ENCODE measurements at regions not wholly inside any gene's neighbourhood (a gene's known extent, or its start where the extent isn't known, plus 50 kb on each side); places are given as distances from the start of the nearest gene placed in this dataset.

GRCh38 chr4:84441758-84442377 is 57.2 kb downstream of the NKX6-1 start:
- DNase-seq: no peak
- H3K4me1 ChIP-seq: no peaks in the 10 kb centered on the region
- no peak overlapping the region for H3K4me3 ChIP-seq
- no peak overlapping the region for H3K27ac ChIP-seq
- H3K9me3 ChIP-seq: no peaks in the 10 kb centered on the region
- H3K27me3 ChIP-seq: peaks cover 0 to 4% of the 10 kb centered on the region in 2 donors
- H3K36me3 ChIP-seq: no peaks in the 10 kb centered on the region
- no peak for TF ChIP-seq CTCF (IDR thresholded peaks at IDR 0.05)
- intact Hi-C loops (cut with DNase I; ENCODE audit: low total_unique reads): no loop called here

DNA sequence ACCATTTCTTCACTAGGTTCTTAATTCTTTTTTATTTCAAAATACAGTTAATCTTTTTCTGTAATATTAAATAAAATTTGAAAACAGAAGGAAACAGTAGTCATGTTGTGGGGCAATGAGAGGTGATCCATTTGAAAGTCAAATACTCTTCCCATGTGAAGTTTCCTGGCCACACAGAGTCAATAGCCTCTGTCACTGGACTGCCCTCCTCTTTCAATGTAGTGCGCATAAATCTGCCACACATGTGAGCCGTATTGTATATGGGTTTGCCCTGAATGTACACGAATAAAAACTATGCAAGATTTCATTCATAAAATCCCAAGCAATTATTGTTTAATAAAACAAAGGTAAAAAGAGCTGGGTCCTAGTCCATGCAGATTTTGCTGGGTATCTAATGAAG is 59.1 kb downstream of the NKX6-1 start:
- Histone ChIP-seq H3K4me3 (no peak overlapping the region), H3K9me3 (no peaks in the 10 kb centered on the region), H3K4me1 (no peaks in the 10 kb centered on the region), H3K27ac (no peak overlapping the region), H3K36me3 (no peaks in the 10 kb centered on the region), H3K27me3 (no peaks in the 10 kb centered on the region)
- intact Hi-C loops (cut with DNase I; ENCODE audit: low total_unique reads): no loop called here
- no peak for DNase-seq
- no peak for TF ChIP-seq CTCF (IDR thresholded peaks at IDR 0.05)

GRCh38 chr4:84436812-84437211 is 62.3 kb downstream of the NKX6-1 start:
- Histone ChIP-seq H3K4me3 (no peak overlapping the region), H3K27ac (no peak overlapping the region), H3K4me1 (no peaks in the 10 kb centered on the region), H3K27me3 (no peaks in the 10 kb centered on the region), H3K36me3 (no peaks in the 10 kb centered on the region), H3K9me3 (no peaks in the 10 kb centered on the region)
- intact Hi-C loops (cut with DNase I; ENCODE audit: low total_unique reads): no loop called here
- no peak for TF ChIP-seq CTCF (IDR thresholded peaks at IDR 0.05)
- no peak for DNase-seq

DNA sequence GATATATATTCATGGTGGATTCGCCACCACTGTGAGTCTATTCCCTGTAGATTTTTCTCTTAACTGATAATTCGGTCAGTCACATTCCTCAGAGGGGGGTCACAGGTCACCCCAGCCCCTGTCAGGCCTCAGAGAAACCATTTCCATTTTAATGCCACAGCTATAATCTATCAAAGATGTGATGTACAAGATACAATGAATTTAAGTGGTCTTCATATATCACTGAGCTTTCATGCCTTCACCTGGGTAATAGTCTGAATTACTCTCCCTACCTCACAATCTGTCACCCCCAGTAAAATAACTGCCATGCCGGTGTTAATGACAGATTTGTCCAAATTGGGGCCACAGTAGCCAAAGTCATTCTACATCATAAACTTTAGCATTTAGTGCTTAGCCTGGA is 64.7 kb downstream of the NKX6-1 start:
- DNase-seq: no peak
- Histone ChIP-seq H3K9me3 (no peaks in the 10 kb centered on the region), H3K36me3 (no peaks in the 10 kb centered on the region), H3K4me3 (no peak overlapping the region), H3K27ac (no peak overlapping the region), H3K4me1 (no peaks in the 10 kb centered on the region), H3K27me3 (no peaks in the 10 kb centered on the region)
- TF ChIP-seq CTCF (IDR thresholded peaks at IDR 0.05): no peak
- intact Hi-C loops (cut with DNase I; ENCODE audit: low total_unique reads): no loop called here

- TF ChIP-seq CTCF (IDR thresholded peaks at IDR 0.05): no peak
- Histone ChIP-seq H3K4me3 (no peak overlapping the region), H3K9me3 (no peaks in the 10 kb centered on the region), H3K4me1 (no peaks in the 10 kb centered on the region), H3K36me3 (no peaks in the 10 kb centered on the region), H3K27ac (no peak overlapping the region), H3K27me3 (no peaks in the 10 kb centered on the region)
- no peak for DNase-seq
- intact Hi-C loops (cut with DNase I; ENCODE audit: low total_unique reads): no loop called here
Measured at GRCh38 chr4:84433633-84434222, 65.4 kb downstream of the NKX6-1 start.
